ENCODE measurements at regions not wholly inside any gene's neighbourhood (a gene's known extent, or its start where the extent isn't known, plus 50 kb on each side); places are given as distances from the start of the nearest gene placed in this dataset.

- TF ChIP-seq, protein P1, sequence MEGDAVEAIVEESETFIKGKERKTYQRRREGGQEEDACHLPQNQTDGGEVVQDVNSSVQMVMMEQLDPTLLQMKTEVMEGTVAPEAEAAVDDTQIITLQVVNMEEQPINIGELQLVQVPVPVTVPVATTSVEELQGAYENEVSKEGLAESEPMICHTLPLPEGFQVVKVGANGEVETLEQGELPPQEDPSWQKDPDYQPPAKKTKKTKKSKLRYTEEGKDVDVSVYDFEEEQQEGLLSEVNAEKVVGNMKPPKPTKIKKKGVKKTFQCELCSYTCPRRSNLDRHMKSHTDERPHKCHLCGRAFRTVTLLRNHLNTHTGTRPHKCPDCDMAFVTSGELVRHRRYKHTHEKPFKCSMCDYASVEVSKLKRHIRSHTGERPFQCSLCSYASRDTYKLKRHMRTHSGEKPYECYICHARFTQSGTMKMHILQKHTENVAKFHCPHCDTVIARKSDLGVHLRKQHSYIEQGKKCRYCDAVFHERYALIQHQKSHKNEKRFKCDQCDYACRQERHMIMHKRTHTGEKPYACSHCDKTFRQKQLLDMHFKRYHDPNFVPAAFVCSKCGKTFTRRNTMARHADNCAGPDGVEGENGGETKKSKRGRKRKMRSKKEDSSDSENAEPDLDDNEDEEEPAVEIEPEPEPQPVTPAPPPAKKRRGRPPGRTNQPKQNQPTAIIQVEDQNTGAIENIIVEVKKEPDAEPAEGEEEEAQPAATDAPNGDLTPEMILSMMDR (IDR thresholded peaks at IDR 0.05), result no peak
- TF ChIP-seq POLR2A (IDR thresholded peaks at IDR 0.05), result no peak
- no peak for TF ChIP-seq POLR2AphosphoS5 (IDR thresholded peaks at IDR 0.05; ENCODE audit: insufficient read depth in 1 of 2, low read depth in 1 of 2)
Observed at GRCh38 chr3:128551451-128551850, 58.5 kb upstream of the GATA2 start.
